ENCODE measurements at regions not wholly inside any gene's neighbourhood (a gene's known extent, or its start where the extent isn't known, plus 50 kb on each side); places are given as distances from the start of the nearest gene placed in this dataset.
A peak's percentile ranks its signal among the peaks of the same experiment; 100 is the strongest.

- ATAC-seq (no peak), FAIRE-seq (no peak), DNase-seq (ENCODE audit: extremely low read depth in 1 of 4, low spot score in 3 of 4) (no peak)
- Histone ChIP-seq H3K27me3 (ENCODE audit: control insufficient read depth in 2 of 2, insufficient read depth in 2 of 2, low read length in 2 of 2) (no peaks in the 10 kb centered on the region), H3K4me2 (ENCODE audit: insufficient read depth, low read length) (no peak overlapping the region), H3K4me3 (no peak overlapping the region), H3K27ac (ENCODE audit: extremely low read depth, low read depth, low read length) (no peak overlapping the region), H2AFZ (ENCODE audit: low read depth, low read length) (no peak overlapping the region), H3K79me2 (ENCODE audit: control insufficient read depth, insufficient read depth, low read length) (no peaks in the 10 kb centered on the region), H3K36me3 (ENCODE audit: control insufficient read depth, insufficient read depth, low read length) (no peaks in the 10 kb centered on the region), H3K9ac (ENCODE audit: insufficient read depth in 1 of 2, low read depth in 2 of 2, low read length in 2 of 2) (no peak overlapping the region), H3K4me1 (replicated peaks in 1 of 2; ENCODE audit: control insufficient read depth in 2 of 2, insufficient read depth in 2 of 2, low read length in 2 of 2) (no peaks in the 10 kb centered on the region), H3K9me3 (replicated peaks; ENCODE audit: control insufficient read depth, insufficient read depth, low read depth, low read length) (no peaks in the 10 kb centered on the region; the same call in 1 of the 2 replicates), H3K9me1 (ENCODE audit: control insufficient read depth, insufficient read depth, low read length) (no peaks in the 10 kb centered on the region), H4K20me1 (replicated peaks; ENCODE audit: control insufficient read depth, insufficient read depth, low read length) (no peaks in the 10 kb centered on the region)
- intact Hi-C loops (cut with micrococcal nuclease), result no loop called here
- ChIA-PET POLR2A (no interaction called here), CTCF (ENCODE audit: low intra/inter-chr PET ratio) (no interaction called here)
- no TSS peak for BruUV-seq (replicated peaks)
- 39% methylated on average over 2 of the region's 2 CpGs for WGBS (ENCODE audit: insufficient coverage, low coverage, missing lambda C conversion rate)
- in situ Hi-C loops (cut with MboI), result no loop called here
- peak; percentile 55 for TF ChIP-seq NFIC (IDR thresholded peaks at IDR 0.05)
- TF ChIP-seq CEBPG (CRISPR knock-in tag; IDR thresholded peaks at IDR 0.05), result no peak
- TF ChIP-seq CEBPG (tag; conservative IDR thresholded peaks at IDR 0.05 in 1 of 2, IDR thresholded peaks at IDR 0.05 in 1 of 2), result no peak
Measured at GRCh38 chr11:97751952-97752351, 1268.8 kb upstream of the CNTN5 start.

- H3K9me3 ChIP-seq (replicated peaks; ENCODE audit: control insufficient read depth, insufficient read depth, low read depth, low read length), result no peaks in the 10 kb centered on the region; the same call in 1 of the 2 replicates
- no peak for TF ChIP-seq MCM3 (IDR thresholded peaks at IDR 0.05)
- TF ChIP-seq NCOA2 (IDR thresholded peaks at IDR 0.05; ENCODE audit: partially characterized antibody in 2 of 2), result no peak
- no peak for TF ChIP-seq RNF2 (IDR thresholded peaks at IDR 0.05)
- TF ChIP-seq ZBTB1 (CRISPR knock-in tag; IDR thresholded peaks at IDR 0.05; ENCODE audit: borderline replicate concordance, low read depth), result no peak
- no peak for TF ChIP-seq YY1 (IDR thresholded peaks at IDR 0.05; ENCODE audit: borderline replicate concordance in 1 of 3, control insufficient read depth in 1 of 3, extremely low read depth in 1 of 3, insufficient read depth in 3 of 3, insufficient read length in 1 of 3, insufficient replicate concordance in 2 of 3, low read depth in 1 of 3, low read length in 2 of 3)
- intact Hi-C loops (cut with micrococcal nuclease), result no loop called here
- no peaks in the 10 kb centered on the region for H3K79me2 ChIP-seq (ENCODE audit: control insufficient read depth, insufficient read depth, low read length)
- no peak overlapping the region for H2AFZ ChIP-seq (ENCODE audit: low read depth, low read length)
- no peak overlapping the region for H3K9ac ChIP-seq (ENCODE audit: insufficient read depth in 1 of 2, low read depth in 2 of 2, low read length in 2 of 2)
- H3K4me3 ChIP-seq, result no peak overlapping the region
- BruUV-seq (replicated peaks), result no TSS peak
- DNase-seq (ENCODE audit: extremely low read depth in 1 of 4, low spot score in 3 of 4) (no peak), FAIRE-seq (no peak), ATAC-seq (no peak)
- WGBS (ENCODE audit: insufficient coverage, low coverage, missing lambda C conversion rate), result 16% methylated on average over 3 of the region's 3 CpGs
- no peaks in the 10 kb centered on the region for H4K20me1 ChIP-seq (replicated peaks; ENCODE audit: control insufficient read depth, insufficient read depth, low read length)
- no peaks in the 10 kb centered on the region for H3K36me3 ChIP-seq (ENCODE audit: control insufficient read depth, insufficient read depth, low read length)
- H3K4me1 ChIP-seq (replicated peaks in 1 of 2; ENCODE audit: control insufficient read depth in 2 of 2, insufficient read depth in 2 of 2, low read length in 2 of 2), result no peaks in the 10 kb centered on the region
- no peak overlapping the region for H3K4me2 ChIP-seq (ENCODE audit: insufficient read depth, low read length)
- H3K27me3 ChIP-seq (ENCODE audit: control insufficient read depth in 2 of 2, insufficient read depth in 2 of 2, low read length in 2 of 2), result no peaks in the 10 kb centered on the region
- POLR2A ChIA-PET, result interaction anchor here (0.6 kb wide), 1 partner anchor 1936 kb away, joined by 4 read pairs; no protein-coding TSS in a partner anchor
- CTCF ChIA-PET (ENCODE audit: low intra/inter-chr PET ratio), result no interaction called here
- H3K27ac ChIP-seq (ENCODE audit: extremely low read depth, low read depth, low read length), result no peak overlapping the region
- no peaks in the 10 kb centered on the region for H3K9me1 ChIP-seq (ENCODE audit: control insufficient read depth, insufficient read depth, low read length)
- in situ Hi-C loops (cut with MboI), result no loop called here
Measured at GRCh38 chr11:97754976-97755375, 1265.8 kb upstream of the CNTN5 start.

Data from K562 (cell line).